Adipocyte (in vitro differentiated cells): ENCODE measurements at regions not wholly inside any gene's neighbourhood (a gene's known extent, or its start where the extent isn't known, plus 50 kb on each side); places are given as distances from the start of the nearest gene placed in this dataset.

Experiments used
- DNase-seq: peaks from one replicate; pipeline ENCODE4 v3.0.0-alpha.2; 2015; ENCODE audit warnings: low read depth
- H3K27me3 ChIP-seq: replicated peaks from 2 replicates; pipeline ENCODE4 v1.7.0; 2013; ENCODE audit warnings: mild to moderate bottlenecking, low read length, moderate library complexity; ENCODE audit not compliant: control insufficient read depth, insufficient read depth
- H3K36me3 ChIP-seq: 2 replicates; pipeline ENCODE4 v1.7.0; 2013; ENCODE audit warnings: low read length, mild to moderate bottlenecking, moderate library complexity; ENCODE audit not compliant: control insufficient read depth, insufficient read depth, severe bottlenecking
- H3K4me1 ChIP-seq: 2 replicates; pipeline ENCODE4 v1.7.0; 2013; ENCODE audit warnings: mild to moderate bottlenecking, low read length, moderate library complexity; ENCODE audit not compliant: control insufficient read depth, insufficient read depth
- H3K4me3 ChIP-seq: 2 replicates; pipeline ENCODE4 v1.7.0; 2013; ENCODE audit warnings: mild to moderate bottlenecking, low read length, moderate library complexity
- H3K9ac ChIP-seq: 2 replicates; pipeline ENCODE4 v1.7.0; 2013; ENCODE audit warnings: mild to moderate bottlenecking, low read length, moderate library complexity
- H3K9me3 ChIP-seq: 2 replicates; pipeline ENCODE4 v1.7.0; 2013; ENCODE audit warnings: mild to moderate bottlenecking, low read length, moderate library complexity; ENCODE audit not compliant: control insufficient read depth

GRCh38 chr22:48474881-48475280 lies 1352.8 kb downstream of the BRD1 start:
- H3K4me1 ChIP-seq: peaks cover 9% of the 10 kb centered on the region
- H3K27me3 ChIP-seq: no peaks in the 10 kb centered on the region
- H3K9ac ChIP-seq: no peak overlapping the region
- no peak for DNase-seq
- no peak overlapping the region for H3K4me3 ChIP-seq
- no peaks in the 10 kb centered on the region for H3K36me3 ChIP-seq
- no peaks in the 10 kb centered on the region for H3K9me3 ChIP-seq

DNA sequence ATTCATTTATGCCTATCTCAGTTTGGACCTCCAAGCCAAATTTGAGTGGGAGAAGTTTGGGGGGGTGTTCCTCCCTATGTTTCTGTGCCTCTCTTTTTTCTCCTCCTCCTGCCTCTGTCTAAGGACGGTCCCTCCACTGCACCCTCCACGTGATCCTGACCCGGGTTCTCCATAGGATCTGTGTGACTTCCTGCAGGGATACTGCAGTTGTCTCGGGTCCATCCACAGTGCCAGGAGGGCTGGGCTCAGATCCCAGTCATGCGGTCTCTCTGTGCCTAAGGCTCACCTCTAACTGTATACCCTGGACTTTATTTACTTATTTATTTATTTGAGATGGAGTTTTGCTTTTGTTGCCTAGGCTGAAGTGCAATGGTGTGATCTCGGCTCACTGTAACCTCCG lies 1354.5 kb downstream of the BRD1 start:
- Histone ChIP-seq H3K9me3 (no peaks in the 10 kb centered on the region), H3K36me3 (no peaks in the 10 kb centered on the region), H3K9ac (no peak overlapping the region), H3K4me3 (no peak overlapping the region), H3K4me1 (peaks cover 6% of the 10 kb centered on the region), H3K27me3 (no peaks in the 10 kb centered on the region)
- no peak for DNase-seq

- DNase-seq: no peak
- Histone ChIP-seq H3K9ac (no peak overlapping the region), H3K27me3 (peaks cover 13% of the 10 kb centered on the region), H3K9me3 (no peaks in the 10 kb centered on the region), H3K4me1 (no peaks in the 10 kb centered on the region), H3K36me3 (no peaks in the 10 kb centered on the region), H3K4me3 (no peak overlapping the region)
Observed at GRCh38 chr22:48464246-48464645, 1363.4 kb downstream of the BRD1 start.

DNA sequence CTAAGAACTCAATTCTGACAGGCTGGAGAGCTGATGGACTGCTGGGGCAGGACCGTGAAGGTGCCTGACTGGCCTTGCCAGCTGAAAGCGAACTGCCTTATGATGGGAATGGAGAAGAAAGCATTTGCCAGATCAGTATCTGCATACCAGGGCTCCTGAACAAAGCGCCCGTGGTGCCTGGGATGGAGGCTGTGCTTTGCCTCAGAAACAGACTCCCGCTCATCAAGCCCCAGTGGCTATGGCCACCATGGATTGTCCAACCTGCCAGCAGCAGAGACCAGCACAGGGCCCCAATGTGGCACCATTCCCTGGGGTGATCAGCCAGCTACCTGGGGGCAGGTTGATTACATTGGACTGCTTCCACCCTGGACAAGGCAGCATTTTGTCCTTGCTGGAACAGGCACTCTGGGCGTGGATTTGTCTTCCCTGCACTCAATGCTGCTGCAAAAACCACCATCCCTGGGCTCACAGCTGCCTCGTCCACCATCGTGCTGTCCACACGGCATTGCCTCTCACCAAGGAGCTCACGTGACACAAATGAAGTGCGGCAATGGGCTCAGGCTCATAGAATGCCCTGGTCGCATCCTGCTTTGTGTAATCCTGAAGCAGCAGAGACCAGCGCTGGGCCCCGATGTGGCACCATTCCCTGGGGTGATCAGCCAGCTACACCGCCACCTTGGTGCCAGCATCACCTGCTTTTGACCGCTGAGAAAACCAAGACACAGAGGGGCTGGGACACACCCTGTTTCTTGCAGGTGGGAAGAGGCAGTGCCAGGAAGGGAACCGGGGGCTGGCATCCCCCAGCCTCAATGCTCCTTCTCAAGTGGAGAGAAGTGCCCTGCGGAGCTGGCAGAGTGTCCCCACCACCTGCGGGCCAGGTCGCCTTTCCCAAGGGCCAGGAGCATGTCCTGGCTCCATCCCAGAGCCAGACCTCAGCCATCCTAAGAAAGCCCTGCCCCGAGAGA lies 1367.5 kb downstream of the BRD1 start:
- H3K4me3 ChIP-seq: no peak overlapping the region
- H3K36me3 ChIP-seq: no peaks in the 10 kb centered on the region
- DNase-seq: no peak
- H3K9me3 ChIP-seq: no peaks in the 10 kb centered on the region
- H3K27me3 ChIP-seq: peaks cover 21% of the 10 kb centered on the region
- H3K9ac ChIP-seq: no peak overlapping the region
- no peaks in the 10 kb centered on the region for H3K4me1 ChIP-seq

- Histone ChIP-seq H3K4me1 (no peaks in the 10 kb centered on the region), H3K9me3 (no peaks in the 10 kb centered on the region), H3K9ac (no peak overlapping the region)
Observed at GRCh38 chr22:48459259-48459658, 1368.4 kb downstream of the BRD1 start.

GRCh38 chr22:48456449-48456848 lies 1371.2 kb downstream of the BRD1 start:
- H3K4me1 ChIP-seq: no peaks in the 10 kb centered on the region
- no peaks in the 10 kb centered on the region for H3K9me3 ChIP-seq
- no peak for DNase-seq
- no peaks in the 10 kb centered on the region for H3K36me3 ChIP-seq
- H3K27me3 ChIP-seq: peaks cover 20% of the 10 kb centered on the region
- H3K9ac ChIP-seq: no peak overlapping the region
- H3K4me3 ChIP-seq: no peak overlapping the region

More at GRCh38 chr22:48459259-48459658, 1368.4 kb downstream of the BRD1 start:
- DNase-seq: no peak
- Histone ChIP-seq H3K36me3 (no peaks in the 10 kb centered on the region), H3K4me3 (no peak overlapping the region), H3K27me3 (peaks cover 18% of the 10 kb centered on the region)

DNA sequence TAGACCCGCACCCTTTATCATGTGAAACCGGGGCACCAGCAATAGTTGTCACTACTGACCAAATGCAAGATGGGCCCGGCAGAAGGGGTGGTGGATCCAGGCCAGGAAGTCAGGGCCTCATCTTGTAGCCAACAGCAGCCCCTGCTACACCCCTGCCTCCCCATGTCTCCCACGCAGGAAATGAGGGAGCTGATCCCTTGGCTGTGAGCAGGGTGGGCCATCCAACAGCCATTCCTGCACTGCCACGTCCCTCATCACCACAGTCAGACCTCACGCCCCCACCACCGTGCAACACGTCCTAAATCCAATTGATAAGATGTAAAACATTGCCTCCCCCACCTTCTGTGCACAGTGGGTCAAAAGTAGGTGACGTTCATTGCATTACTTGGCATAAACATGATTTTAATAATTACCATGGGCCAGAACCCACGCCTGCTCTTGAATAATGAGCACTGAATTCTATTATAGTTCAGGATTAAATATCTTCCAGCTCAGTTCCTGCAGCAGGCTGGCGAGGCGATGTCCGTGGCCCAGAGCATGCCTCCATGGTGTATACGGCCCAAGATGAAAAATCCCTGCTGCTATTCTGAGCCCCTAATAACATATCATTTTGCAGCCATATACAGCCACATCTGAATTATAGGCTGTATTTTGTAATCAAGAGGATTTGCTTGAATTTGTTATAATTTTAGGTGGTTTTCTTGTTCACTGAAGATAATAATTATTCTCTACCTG lies 1373.8 kb downstream of the BRD1 start:
- Histone ChIP-seq H3K9ac (no peak overlapping the region), H3K9me3 (no peaks in the 10 kb centered on the region), H3K36me3 (no peaks in the 10 kb centered on the region), H3K4me3 (no peak overlapping the region), H3K27me3 (peaks cover 17% of the 10 kb centered on the region), H3K4me1 (no peaks in the 10 kb centered on the region)
- DNase-seq: no peak

- no peaks in the 10 kb centered on the region for H3K9me3 ChIP-seq
- DNase-seq: no peak
- no peaks in the 10 kb centered on the region for H3K36me3 ChIP-seq
- H3K27me3 ChIP-seq: peaks cover 12% of the 10 kb centered on the region
- no peak overlapping the region for H3K9ac ChIP-seq
- H3K4me3 ChIP-seq: no peak overlapping the region
- no peaks in the 10 kb centered on the region for H3K4me1 ChIP-seq
Observed at GRCh38 chr22:48453171-48453570, 1374.5 kb downstream of the BRD1 start.

- Histone ChIP-seq H3K9me3 (no peaks in the 10 kb centered on the region), H3K9ac (no peak overlapping the region), H3K4me1 (no peaks in the 10 kb centered on the region), H3K36me3 (no peaks in the 10 kb centered on the region), H3K4me3 (no peak overlapping the region), H3K27me3 (peaks cover 12% of the 10 kb centered on the region)
- DNase-seq: no peak
Observed at GRCh38 chr22:48452766-48453165, 1374.9 kb downstream of the BRD1 start.

- Histone ChIP-seq H3K4me1 (no peaks in the 10 kb centered on the region), H3K9ac (no peak overlapping the region), H3K27me3 (peaks cover 12% of the 10 kb centered on the region), H3K9me3 (no peaks in the 10 kb centered on the region), H3K36me3 (no peaks in the 10 kb centered on the region), H3K4me3 (no peak overlapping the region)
- DNase-seq: no peak
Observed at GRCh38 chr22:48451891-48452290, 1375.8 kb downstream of the BRD1 start.

DNA sequence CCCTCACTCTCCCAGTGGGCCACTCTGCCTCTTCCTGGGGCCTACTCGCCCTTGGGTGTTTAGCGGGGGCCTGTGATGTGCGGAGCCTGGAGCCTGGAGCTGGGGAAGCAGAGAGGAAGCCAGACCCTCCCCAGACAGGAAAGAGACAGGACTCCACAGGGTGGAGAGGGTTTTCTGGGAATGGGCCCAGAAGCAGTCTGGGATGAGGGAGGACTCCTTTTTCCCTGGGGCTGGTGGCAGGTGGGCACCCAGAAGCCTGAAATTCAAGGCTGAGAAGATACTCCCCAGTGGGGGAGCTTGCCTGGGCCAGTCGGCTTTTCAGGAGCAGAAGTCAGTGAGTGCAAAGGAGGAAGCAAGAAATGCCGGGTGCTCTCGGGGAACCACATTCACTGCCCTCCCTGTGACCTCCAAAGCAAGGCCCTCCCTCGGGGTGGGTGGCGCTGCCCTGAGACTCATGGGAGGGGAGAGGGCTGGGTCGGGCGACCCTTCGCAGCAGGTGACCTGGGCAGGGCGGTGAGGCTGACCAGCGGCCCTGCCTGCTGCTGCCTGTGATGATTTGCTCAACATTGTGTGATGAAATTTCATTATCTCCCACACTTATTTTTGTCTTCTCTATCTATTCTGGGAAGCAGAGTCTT lies 1377.4 kb downstream of the BRD1 start:
- Histone ChIP-seq H3K27me3 (peaks cover 12% of the 10 kb centered on the region), H3K9ac (no peak overlapping the region), H3K4me3 (no peak overlapping the region), H3K36me3 (no peaks in the 10 kb centered on the region), H3K9me3 (no peaks in the 10 kb centered on the region), H3K4me1 (no peaks in the 10 kb centered on the region)
- no peak for DNase-seq
